ENCODE measurements at regions not wholly inside any gene's neighbourhood (a gene's known extent, or its start where the extent isn't known, plus 50 kb on each side); places are given as distances from the start of the nearest gene placed in this dataset.
"Not testable (repeated sequence)": the region's sequence is repeated elsewhere in the genome, so short reads cannot be mapped to it uniquely, and the experiment has no call there.

- Histone ChIP-seq H3K36me3 (no peaks in the 10 kb centered on the region), H3K4me3 (no peak overlapping the region), H3K9me3 (no peaks in the 10 kb centered on the region), H3K4me1 (peaks cover 29 to 66% of the 10 kb centered on the region in 2 donors), H3K27ac (peak overlapping the region; percentile 72 to 97), H3K27me3 (no peaks in the 10 kb centered on the region)
- intact Hi-C loops (cut with DNase I) = loop anchor here (10.0 kb wide), 1 partner anchor 118 kb away; no protein-coding TSS in a partner anchor
- TF ChIP-seq CTCF (IDR thresholded peaks at IDR 0.05) = no peak
- DNase-seq (ENCODE audit: low spot score in 2 of 2) = no peak
These were observed 190.6 kb downstream of the TBC1D2B start for GRCh38 chr15:77886805-77887448.

GRCh38 chr15:77885877-77886500, 191.5 kb downstream of the TBC1D2B start:
- H3K4me1 ChIP-seq = peaks cover 25 to 63% of the 10 kb centered on the region in 2 donors
- not testable (repeated sequence) for H3K9me3 ChIP-seq; H3K36me3 ChIP-seq; H3K27me3 ChIP-seq; DNase-seq (ENCODE audit: low spot score in 2 of 2); H3K4me3 ChIP-seq
- peak overlapping the region; percentile 72 to 97 for H3K27ac ChIP-seq
- intact Hi-C loops (cut with DNase I) = loop anchor here (10.0 kb wide), 1 partner anchor 119 kb away; no protein-coding TSS in a partner anchor

GRCh38 chr15:77883012-77883411, 194.5 kb downstream of the TBC1D2B start:
- H3K27me3 ChIP-seq; DNase-seq (ENCODE audit: low spot score in 2 of 2); H3K36me3 ChIP-seq; H3K4me3 ChIP-seq; H3K9me3 ChIP-seq; H3K27ac ChIP-seq: not testable (repeated sequence)
- intact Hi-C loops (cut with DNase I) = loop anchor here (10.0 kb wide), 1 partner anchor 122 kb away; no protein-coding TSS in a partner anchor
- H3K4me1 ChIP-seq = peaks cover 11 to 39% of the 10 kb centered on the region in 2 donors

- H3K36me3 ChIP-seq = no peaks in the 10 kb centered on the region
- peaks cover 8 to 34% of the 10 kb centered on the region in 2 donors for H3K4me1 ChIP-seq
- no peak overlapping the region for H3K4me3 ChIP-seq
- DNase-seq (ENCODE audit: low spot score in 2 of 2) = no peak
- intact Hi-C loops (cut with DNase I) = loop anchor here (10.0 kb wide), 1 partner anchor 123 kb away; no protein-coding TSS in a partner anchor
- H3K27ac ChIP-seq = peak overlapping the region in 1 of 2 donors; percentile 8
- no peaks in the 10 kb centered on the region for H3K9me3 ChIP-seq
- no peak for TF ChIP-seq CTCF (IDR thresholded peaks at IDR 0.05)
- H3K27me3 ChIP-seq = no peaks in the 10 kb centered on the region
These were observed 195.6 kb downstream of the TBC1D2B start for GRCh38 chr15:77881950-77882349.

- not testable (repeated sequence) for H3K27me3 ChIP-seq; H3K4me3 ChIP-seq; H3K9me3 ChIP-seq; DNase-seq (ENCODE audit: low spot score in 2 of 2); H3K36me3 ChIP-seq
- intact Hi-C loops (cut with DNase I) = loop anchor here (10.0 kb wide), 1 partner anchor 123 kb away; no protein-coding TSS in a partner anchor
- H3K27ac ChIP-seq = peak overlapping the region in 1 of 2 donors; percentile 8
- H3K4me1 ChIP-seq = peaks cover 4 to 30% of the 10 kb centered on the region in 2 donors
These were observed 196.0 kb downstream of the TBC1D2B start for GRCh38 chr15:77881535-77881934.

GRCh38 chr15:77879466-77879865, 198.0 kb downstream of the TBC1D2B start:
- H3K36me3 ChIP-seq; DNase-seq (ENCODE audit: low spot score in 2 of 2); intact Hi-C loops (cut with DNase I); H3K4me3 ChIP-seq; H3K27ac ChIP-seq; H3K27me3 ChIP-seq; H3K9me3 ChIP-seq: not testable (repeated sequence)
- H3K4me1 ChIP-seq = peaks cover 5 to 19% of the 10 kb centered on the region in 2 donors

GRCh38 chr15:77877869-77878577, 199.5 kb downstream of the TBC1D2B start:
- no peak overlapping the region for H3K27ac ChIP-seq
- H3K4me1 ChIP-seq = peaks cover 5 to 12% of the 10 kb centered on the region in 2 donors
- H3K4me3 ChIP-seq = no peak overlapping the region
- intact Hi-C loops (cut with DNase I) = no loop called here
- no peak for DNase-seq (ENCODE audit: low spot score in 2 of 2)
- H3K36me3 ChIP-seq = no peaks in the 10 kb centered on the region
- no peak for TF ChIP-seq CTCF (IDR thresholded peaks at IDR 0.05)
- H3K27me3 ChIP-seq = no peaks in the 10 kb centered on the region
- H3K9me3 ChIP-seq = no peaks in the 10 kb centered on the region

GRCh38 chr15:77876107-77876820, 201.2 kb downstream of the TBC1D2B start:
- H3K4me3 ChIP-seq; intact Hi-C loops (cut with DNase I); H3K36me3 ChIP-seq; H3K9me3 ChIP-seq; H3K27me3 ChIP-seq; H3K4me1 ChIP-seq: not testable (repeated sequence)
- peak in 1 of 2 donors; percentile 59 for DNase-seq (ENCODE audit: low spot score in 2 of 2)
- H3K27ac ChIP-seq = peak overlapping the region; percentile 74 to 84

Measured in ascending aorta (tissue), 2 donors.